ENCODE measurements at regions not wholly inside any gene's neighbourhood (a gene's known extent, or its start where the extent isn't known, plus 50 kb on each side); places are given as distances from the start of the nearest gene placed in this dataset.

GRCh38 chr2:191581003-191581402 is 96.9 kb upstream of the NABP1 start:
- Histone ChIP-seq H3K9me3 (ENCODE audit: low read length) (no peaks in the 10 kb centered on the region), H3F3A (ENCODE audit: low read length, unreplicated experiment) (no peaks in the 10 kb centered on the region), H3K9me2 (replicated peaks; ENCODE audit: low read length) (no peaks in the 10 kb centered on the region), H3K4me3 (ENCODE audit: low read length) (no peak overlapping the region), H3K36me3 (ENCODE audit: low read depth, low read length) (no peaks in the 10 kb centered on the region), H4K20me1 (ENCODE audit: low read length) (no peaks in the 10 kb centered on the region), H3K79me2 (ENCODE audit: low read length) (no peaks in the 10 kb centered on the region), H3K4me1 (ENCODE audit: insufficient read depth, low read length) (peaks cover 34% of the 10 kb centered on the region), H2AFZ (ENCODE audit: low read length) (no peak overlapping the region), H3K4me2 (ENCODE audit: low read length) (no peak overlapping the region), H3K27ac (ENCODE audit: low read length) (no peak overlapping the region), H3K9ac (ENCODE audit: low read length) (no peak overlapping the region), H3K27me3 (ENCODE audit: low read length) (no peaks in the 10 kb centered on the region)
- intact Hi-C loops (cut with micrococcal nuclease) = no loop called here
- CTCF ChIA-PET = no interaction called here
- TF ChIP-seq EZH2 (IDR thresholded peaks at IDR 0.05; ENCODE audit: low read length, unreplicated experiment) (no peak), CTCF (conservative IDR thresholded peaks at IDR 0.05; ENCODE audit: low read depth, low read length) (no peak), EZH2phosphoT487 (IDR thresholded peaks at IDR 0.05; ENCODE audit: borderline replicate concordance, low read length) (no peak)
- DNase-seq (no peak), ATAC-seq (no peak)
- BruUV-seq (replicated peaks) = no TSS peak
- POLR2A ChIA-PET (ENCODE audit: unreplicated experiment) = no interaction called here

GRCh38 chr2:191582355-191582754 is 95.6 kb upstream of the NABP1 start:
- Histone ChIP-seq H3K9me2 (replicated peaks; ENCODE audit: low read length) (no peaks in the 10 kb centered on the region), H3K9ac (ENCODE audit: low read length) (peak overlapping the region; percentile 45; the same call in 1 of the 2 replicates), H4K20me1 (ENCODE audit: low read length) (no peaks in the 10 kb centered on the region), H3K36me3 (ENCODE audit: low read depth, low read length) (no peaks in the 10 kb centered on the region), H3K4me2 (ENCODE audit: low read length) (peak overlapping the region; percentile 69), H3K79me2 (ENCODE audit: low read length) (no peaks in the 10 kb centered on the region), H3F3A (ENCODE audit: low read length, unreplicated experiment) (no peaks in the 10 kb centered on the region), H2AFZ (ENCODE audit: low read length) (no peak overlapping the region), H3K27me3 (ENCODE audit: low read length) (no peaks in the 10 kb centered on the region), H3K27ac (ENCODE audit: low read length) (peak overlapping the region; percentile 84), H3K9me3 (ENCODE audit: low read length) (no peaks in the 10 kb centered on the region), H3K4me1 (ENCODE audit: insufficient read depth, low read length) (peaks cover 34% of the 10 kb centered on the region), H3K4me3 (ENCODE audit: low read length) (peak overlapping the region; percentile 34; the same call in 1 of the 2 replicates)
- ChIA-PET CTCF (no interaction called here), POLR2A (ENCODE audit: unreplicated experiment) (interaction anchor here (0.6 to 1.2 kb wide), 4 partner anchors 8 to 107 kb away, joined by 3 read pairs; partner anchors contain the start of gene NABP1)
- intact Hi-C loops (cut with micrococcal nuclease) = loop anchor here (1.0 kb wide), 1 partner anchor 56 kb away; no protein-coding TSS in a partner anchor
- ATAC-seq = peak; percentile 93
- TF ChIP-seq EZH2phosphoT487 (IDR thresholded peaks at IDR 0.05; ENCODE audit: borderline replicate concordance, low read length) = no peak
- TF ChIP-seq EZH2 (IDR thresholded peaks at IDR 0.05; ENCODE audit: low read length, unreplicated experiment) = no peak
- no peak for TF ChIP-seq CTCF (conservative IDR thresholded peaks at IDR 0.05; ENCODE audit: low read depth, low read length)
- peak; percentile 96 for DNase-seq
- no TSS peak for BruUV-seq (replicated peaks)

GRCh38 chr2:191591025-191591424 is 86.9 kb upstream of the NABP1 start:
- H3K27ac ChIP-seq (ENCODE audit: low read length) = no peak overlapping the region
- H3K9ac ChIP-seq (ENCODE audit: low read length) = no peak overlapping the region
- no TSS peak for BruUV-seq (replicated peaks)
- H3F3A ChIP-seq (ENCODE audit: low read length, unreplicated experiment) = peaks cover 13% of the 10 kb centered on the region
- CTCF ChIA-PET = no interaction called here
- no peaks in the 10 kb centered on the region for H3K36me3 ChIP-seq (ENCODE audit: low read depth, low read length)
- H3K4me3 ChIP-seq (ENCODE audit: low read length) = no peak overlapping the region
- no peaks in the 10 kb centered on the region for H4K20me1 ChIP-seq (ENCODE audit: low read length)
- no peaks in the 10 kb centered on the region for H3K79me2 ChIP-seq (ENCODE audit: low read length)
- no peak overlapping the region for H2AFZ ChIP-seq (ENCODE audit: low read length)
- intact Hi-C loops (cut with micrococcal nuclease) = no loop called here
- no peaks in the 10 kb centered on the region for H3K9me2 ChIP-seq (replicated peaks; ENCODE audit: low read length)
- H3K27me3 ChIP-seq (ENCODE audit: low read length) = no peaks in the 10 kb centered on the region
- no peaks in the 10 kb centered on the region for H3K9me3 ChIP-seq (ENCODE audit: low read length)
- TF ChIP-seq EZH2 (IDR thresholded peaks at IDR 0.05; ENCODE audit: low read length, unreplicated experiment) (no peak), CTCF (conservative IDR thresholded peaks at IDR 0.05; ENCODE audit: low read depth, low read length) (no peak), EZH2phosphoT487 (IDR thresholded peaks at IDR 0.05; ENCODE audit: borderline replicate concordance, low read length) (no peak)
- peaks cover 27% of the 10 kb centered on the region for H3K4me1 ChIP-seq (ENCODE audit: insufficient read depth, low read length)
- POLR2A ChIA-PET (ENCODE audit: unreplicated experiment) = no interaction called here
- no peak for DNase-seq
- H3K4me2 ChIP-seq (ENCODE audit: low read length) = no peak overlapping the region
- no peak for ATAC-seq
